Testis (tissue), 2 donors: ENCODE measurements at regions not wholly inside any gene's neighbourhood (a gene's known extent, or its start where the extent isn't known, plus 50 kb on each side); places are given as distances from the start of the nearest gene placed in this dataset.

ENCODE experiments used
- CTCF ChIP-seq, 3 experiments: fragments of 450-650 bp in 2 of 3; fragments of 200-600 bp in 1 of 3; sonication (generic) in 1 of 3; IDR thresholded peaks; one replicate each; pipeline ENCODE4 v1.5.1; 2016 to 2019; ENCODE audit warnings: antibody characterized with exemption in 3 of 3, mild to moderate bottlenecking in 2 of 3, moderate library complexity in 1 of 3
- POLR2A ChIP-seq: fragments of 450-650 bp; IDR thresholded peaks from one replicate; pipeline ENCODE4 v1.6.1; 2017; ENCODE audit warnings: antibody characterized with exemption, mild to moderate bottlenecking, moderate library complexity

GRCh38 chr7:82677493-82677892 is 233.9 kb upstream of the CACNA2D1 start:
- TF ChIP-seq POLR2A (no peak), CTCF (IDR thresholded peaks at IDR 0.05) (no peak)
